VCaP (cell line): ENCODE measurements at regions not wholly inside any gene's neighbourhood (a gene's known extent, or its start where the extent isn't known, plus 50 kb on each side); places are given as distances from the start of the nearest gene placed in this dataset.

Experiments used
- H3K27ac ChIP-seq: fragments of 450-650 bp; 2 replicates; pipeline ENCODE4 v1.5.1; 2017
- CTCF ChIP-seq: fragments of 450-650 bp; conservative IDR thresholded peaks from 2 replicates; pipeline ENCODE4 v1.5.1; 2017; ENCODE audit warnings: mild to moderate bottlenecking, moderate library complexity

GRCh38 chr9:27866741-27867140, 293.5 kb upstream of the C9orf72 start:
- no peak overlapping the region for H3K27ac ChIP-seq
- TF ChIP-seq CTCF: no peak

GRCh38 chr9:27870404-27870803, 297.1 kb upstream of the C9orf72 start:
- H3K27ac ChIP-seq: no peak overlapping the region
- no peak for TF ChIP-seq CTCF

DNA sequence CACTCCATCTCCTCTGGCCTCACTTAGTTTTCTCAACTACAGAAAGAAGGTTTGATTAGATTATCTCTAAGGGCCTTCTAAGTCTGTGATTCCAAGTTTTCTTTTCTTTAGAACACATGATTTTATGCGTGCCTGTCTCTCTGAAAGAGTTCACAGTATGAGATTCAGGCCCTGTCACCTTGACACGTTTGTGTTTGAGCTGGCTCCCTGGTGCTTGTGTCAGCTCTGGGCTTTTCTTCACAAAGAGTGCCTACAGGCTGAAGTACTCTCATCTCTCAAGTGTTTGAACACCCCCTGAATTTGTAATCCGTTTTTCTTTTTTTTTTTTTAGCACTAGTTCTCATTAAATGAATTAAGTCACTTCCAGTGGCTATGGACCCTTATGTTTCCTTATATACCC, 306.9 kb upstream of the C9orf72 start:
- H3K27ac ChIP-seq: no peak overlapping the region
- no peak for TF ChIP-seq CTCF

DNA sequence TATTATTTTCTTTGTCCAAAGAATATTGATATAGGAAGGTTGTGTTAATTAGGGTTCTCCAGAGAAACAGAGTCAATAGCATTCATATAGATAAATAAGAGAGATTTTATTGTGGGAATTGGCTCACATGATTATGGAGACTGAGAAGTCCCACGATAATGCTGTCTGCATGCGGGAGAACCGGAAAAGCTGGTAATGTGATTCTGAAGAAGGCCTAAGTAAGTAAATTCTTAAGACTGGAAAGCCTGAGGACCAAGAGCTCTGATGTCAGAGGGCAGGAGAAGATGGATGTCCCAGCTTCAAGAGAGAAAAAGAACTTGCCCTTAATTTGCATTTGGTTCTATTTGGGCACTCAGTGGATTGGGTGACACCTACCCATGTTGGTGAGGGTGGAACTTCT, 307.4 kb upstream of the C9orf72 start:
- TF ChIP-seq CTCF: no peak
- no peak overlapping the region for H3K27ac ChIP-seq

DNA sequence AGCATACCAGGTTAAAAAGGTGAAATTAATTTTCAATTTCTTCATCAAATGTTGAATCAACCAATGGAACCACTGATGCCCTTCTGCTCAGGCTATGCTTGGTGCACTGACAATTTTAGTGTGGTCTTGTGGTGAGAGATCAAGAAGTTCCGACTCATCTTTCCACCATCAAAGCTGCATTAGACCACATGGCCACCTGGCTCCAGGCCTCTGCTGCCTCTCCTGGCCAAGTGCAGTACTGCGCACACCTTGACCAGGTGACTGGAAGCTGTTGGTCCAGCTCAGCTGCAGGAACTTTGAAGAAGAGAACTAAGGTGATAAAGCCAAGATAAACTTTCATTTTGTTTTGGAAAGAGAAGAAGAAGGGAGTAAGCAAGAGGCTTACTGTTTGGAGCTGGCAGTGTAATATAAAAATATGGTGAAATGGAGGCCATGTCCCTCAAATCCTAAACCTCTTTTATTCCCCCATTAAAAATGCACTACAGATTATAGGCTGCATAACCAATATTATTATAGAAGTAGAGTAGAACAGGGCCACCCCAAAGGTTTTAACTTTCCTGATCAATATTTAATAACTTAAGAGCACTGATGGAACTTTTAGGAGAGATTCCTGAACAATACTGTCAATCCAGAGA, 315.5 kb upstream of the C9orf72 start:
- TF ChIP-seq CTCF: peak; percentile 70
- H3K27ac ChIP-seq: no peak overlapping the region

GRCh38 chr9:27924502-27924901, 351.2 kb upstream of the C9orf72 start:
- no peak overlapping the region for H3K27ac ChIP-seq
- no peak for TF ChIP-seq CTCF

DNA sequence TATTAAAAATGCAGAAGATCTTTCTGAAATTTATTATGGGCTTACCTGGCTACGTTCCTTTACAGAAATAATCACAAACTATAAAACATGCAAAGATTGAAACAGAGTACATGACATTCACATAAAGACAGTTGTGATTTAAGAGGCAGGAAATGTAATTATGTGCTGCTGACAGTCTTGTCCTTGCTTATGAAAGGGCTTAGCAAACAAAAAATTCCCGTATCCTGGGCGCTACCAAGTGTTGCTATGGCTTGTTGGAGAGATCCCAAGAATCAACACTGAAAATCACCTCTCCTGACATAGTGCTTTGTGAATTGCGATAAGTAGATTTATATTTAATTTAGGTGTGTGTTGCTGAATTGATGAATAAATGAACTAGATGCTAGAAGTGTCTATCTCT, 352.5 kb upstream of the C9orf72 start:
- TF ChIP-seq CTCF: no peak

More for the DNA sequence above, 352.5 kb upstream of the C9orf72 start:
- no peak overlapping the region for H3K27ac ChIP-seq
